ENCODE measurements at regions not wholly inside any gene's neighbourhood (a gene's known extent, or its start where the extent isn't known, plus 50 kb on each side); places are given as distances from the start of the nearest gene placed in this dataset.
"Not testable (repeated sequence)": the region's sequence is repeated elsewhere in the genome, so short reads cannot be mapped to it uniquely, and the experiment has no call there.

DNA sequence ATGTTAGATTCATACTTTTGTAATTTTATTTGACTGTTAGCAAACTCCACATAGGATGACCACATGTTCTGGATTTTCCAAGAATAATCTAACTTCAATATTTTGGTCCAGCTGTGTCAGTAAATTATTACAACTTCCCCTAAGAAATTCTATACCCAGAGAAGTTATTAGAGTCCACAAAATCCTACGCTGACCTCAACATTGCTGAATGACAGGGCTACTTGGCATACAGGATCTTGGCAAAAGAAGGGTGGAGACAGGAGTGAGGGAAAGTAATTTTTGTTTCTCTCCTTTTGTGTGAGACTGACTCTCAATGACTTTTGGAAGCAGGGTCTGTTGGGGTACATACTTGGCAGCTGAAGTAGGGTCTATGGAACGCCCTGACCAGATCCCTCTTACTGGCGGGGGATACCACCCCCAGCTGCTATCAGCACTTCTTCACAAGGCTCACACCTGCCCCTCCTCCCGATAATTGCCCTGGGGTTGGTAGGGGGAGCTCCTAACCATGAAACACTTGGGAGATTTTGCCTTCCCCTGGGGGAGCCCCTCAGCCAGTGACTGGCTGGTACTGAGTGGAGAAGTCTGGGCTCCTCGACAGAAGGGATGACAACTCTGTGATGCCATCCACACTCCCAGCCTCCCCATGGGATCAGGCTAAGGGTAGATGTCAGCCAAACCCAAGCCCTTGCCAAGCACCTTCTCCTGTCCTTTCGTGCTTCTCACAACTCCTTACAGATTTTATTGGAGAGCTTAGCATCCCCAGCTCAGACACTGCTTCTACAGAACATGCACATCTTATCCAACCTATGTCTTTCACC is 110.6 kb upstream of the FHL2 start:
- Histone ChIP-seq H3K4me2 (ENCODE audit: low read depth, low read length) (no peak overlapping the region), H2BK15ac (ENCODE audit: low read depth, low read length) (no peak overlapping the region), H3K18ac (ENCODE audit: low read depth, low read length) (no peak overlapping the region; the same call in 1 of the 2 replicates), H3K36me3 (ENCODE audit: control insufficient read depth, insufficient read depth, low read length) (no peaks in the 10 kb centered on the region), H3K4ac (ENCODE audit: low read depth, low read length) (no peak overlapping the region), H3K9ac (ENCODE audit: low read depth, low read length) (no peak overlapping the region), H2BK20ac (ENCODE audit: low read depth, low read length) (no peak overlapping the region), H4K20me1 (ENCODE audit: insufficient read depth, low read length) (no peaks in the 10 kb centered on the region), H4K8ac (ENCODE audit: low read depth in 2 of 2, low read length in 2 of 2) (no peak overlapping the region), H3K56ac (ENCODE audit: extremely low read depth, insufficient read depth, low read length) (no peak overlapping the region), H3K23ac (ENCODE audit: low read depth, low read length) (no peak overlapping the region), H3K79me1 (ENCODE audit: low read depth in 1 of 2, low read length in 2 of 2) (no peaks in the 10 kb centered on the region), H3K27me3 (ENCODE audit: control insufficient read depth, insufficient read depth, low read length) (peaks cover 25% of the 10 kb centered on the region), H4K5ac (ENCODE audit: low read depth, low read length) (no peak overlapping the region), H3K14ac (replicated peaks; ENCODE audit: low read depth, low read length) (no peak overlapping the region), H3K4me3 (ENCODE audit: insufficient read depth, low read depth, low read length) (no peak overlapping the region), H3K4me1 (ENCODE audit: control insufficient read depth, insufficient read depth, low read length) (no peaks in the 10 kb centered on the region), H2BK5ac (ENCODE audit: low read depth, low read length, poor library complexity, severe bottlenecking) (no peak overlapping the region), H4K91ac (ENCODE audit: insufficient read depth, low read depth, low read length) (no peak overlapping the region), H2AFZ (replicated peaks; ENCODE audit: low read length, poor library complexity) (no peak overlapping the region), H2BK120ac (ENCODE audit: low read depth, low read length) (no peak overlapping the region), H2AK9ac (replicated peaks; ENCODE audit: low read depth, low read length, poor library complexity) (no peak overlapping the region), H2AK5ac (ENCODE audit: low read depth, low read length) (no peak overlapping the region), H3K27ac (ENCODE audit: insufficient read depth, low read length) (no peak overlapping the region), H3K9me3 (ENCODE audit: control insufficient read depth, insufficient read depth, low read length) (0 out of 2 replicates have a peak, but pooled peaks cover 2% of the 10 kb centered on the region), H3K9me1 (ENCODE audit: insufficient read depth, low read length) (no peaks in the 10 kb centered on the region)
- intact Hi-C loops (cut with micrococcal nuclease): no loop called here
- ChIA-PET CTCF (interaction anchor here (0.6 kb wide), 1 partner anchor 185 kb away, joined by 3 read pairs; no protein-coding TSS in a partner anchor), POLR2A (ENCODE audit: unreplicated experiment) (no interaction called here)
- no peak for TF ChIP-seq FOS (IDR thresholded peaks at IDR 0.05; ENCODE audit: low read depth, low read length)
- TF ChIP-seq RCOR1 (IDR thresholded peaks at IDR 0.05; ENCODE audit: insufficient replicate concordance, low read length): no peak
- TF ChIP-seq ELK1 (IDR thresholded peaks at IDR 0.05; ENCODE audit: borderline replicate concordance, low read depth, low read length): no peak
- TF ChIP-seq, protein P1, sequence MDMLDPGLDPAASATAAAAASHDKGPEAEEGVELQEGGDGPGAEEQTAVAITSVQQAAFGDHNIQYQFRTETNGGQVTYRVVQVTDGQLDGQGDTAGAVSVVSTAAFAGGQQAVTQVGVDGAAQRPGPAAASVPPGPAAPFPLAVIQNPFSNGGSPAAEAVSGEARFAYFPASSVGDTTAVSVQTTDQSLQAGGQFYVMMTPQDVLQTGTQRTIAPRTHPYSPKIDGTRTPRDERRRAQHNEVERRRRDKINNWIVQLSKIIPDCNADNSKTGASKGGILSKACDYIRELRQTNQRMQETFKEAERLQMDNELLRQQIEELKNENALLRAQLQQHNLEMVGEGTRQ (IDR thresholded peaks at IDR 0.05; ENCODE audit: low read depth, low read length): no peak
- DNase-seq (no peak), ATAC-seq (ENCODE audit: low read depth) (no peak)
- 100% methylated on average over 1 of the region's 6 CpGs; no CpG with 5 or more reads in 1 of the 2 experiments for WGBS, 2 experiments (ENCODE audit: extremely low coverage in 2 of 2, insufficient read length in 1 of 2)
- in situ Hi-C loops (cut with MboI; ENCODE audit: low sequenced_read_pairs): no loop called here
- dilution Hi-C loops (cut with HindIII; ENCODE audit: low sequenced_read_pairs, unreplicated experiment): no loop called here
- BruUV-seq (replicated peaks): no TSS peak

GRCh38 chr2:105506860-105507259 is 108.0 kb upstream of the FHL2 start:
- H3K9me3 ChIP-seq (ENCODE audit: control insufficient read depth, insufficient read depth, low read length); H4K8ac ChIP-seq (ENCODE audit: low read depth in 2 of 2, low read length in 2 of 2); H2BK120ac ChIP-seq (ENCODE audit: low read depth, low read length); H3K14ac ChIP-seq (replicated peaks; ENCODE audit: low read depth, low read length); H4K5ac ChIP-seq (ENCODE audit: low read depth, low read length); H3K79me1 ChIP-seq (ENCODE audit: low read depth in 1 of 2, low read length in 2 of 2); H3K9me1 ChIP-seq (ENCODE audit: insufficient read depth, low read length); H3K4me3 ChIP-seq (ENCODE audit: insufficient read depth, low read depth, low read length); H3K56ac ChIP-seq (ENCODE audit: extremely low read depth, insufficient read depth, low read length); DNase-seq; H3K36me3 ChIP-seq (ENCODE audit: control insufficient read depth, insufficient read depth, low read length); H2BK15ac ChIP-seq (ENCODE audit: low read depth, low read length); H3K4me2 ChIP-seq (ENCODE audit: low read depth, low read length); H2AK5ac ChIP-seq (ENCODE audit: low read depth, low read length); H3K27ac ChIP-seq (ENCODE audit: insufficient read depth, low read length); H3K4ac ChIP-seq (ENCODE audit: low read depth, low read length); H3K9ac ChIP-seq (ENCODE audit: low read depth, low read length); CTCF ChIA-PET; in situ Hi-C loops (cut with MboI; ENCODE audit: low sequenced_read_pairs); H2BK5ac ChIP-seq (ENCODE audit: low read depth, low read length, poor library complexity, severe bottlenecking); H4K91ac ChIP-seq (ENCODE audit: insufficient read depth, low read depth, low read length); H2BK20ac ChIP-seq (ENCODE audit: low read depth, low read length); dilution Hi-C loops (cut with HindIII; ENCODE audit: low sequenced_read_pairs, unreplicated experiment); ATAC-seq (ENCODE audit: low read depth); H3K4me1 ChIP-seq (ENCODE audit: control insufficient read depth, insufficient read depth, low read length); H2AFZ ChIP-seq (replicated peaks; ENCODE audit: low read length, poor library complexity); H2AK9ac ChIP-seq (replicated peaks; ENCODE audit: low read depth, low read length, poor library complexity); H4K20me1 ChIP-seq (ENCODE audit: insufficient read depth, low read length); BruUV-seq (replicated peaks); H3K18ac ChIP-seq (ENCODE audit: low read depth, low read length); intact Hi-C loops (cut with micrococcal nuclease); H3K23ac ChIP-seq (ENCODE audit: low read depth, low read length); POLR2A ChIA-PET (ENCODE audit: unreplicated experiment): not testable (repeated sequence)
- peaks cover 26% of the 10 kb centered on the region for H3K27me3 ChIP-seq (ENCODE audit: control insufficient read depth, insufficient read depth, low read length)
- WGBS, 2 experiments (ENCODE audit: extremely low coverage in 2 of 2, insufficient read length in 1 of 2): no CpG with 5 or more reads among the region's 1 CpG
